Ectodermal cell (in vitro differentiated cells): ENCODE measurements at regions not wholly inside any gene's neighbourhood (a gene's known extent, or its start where the extent isn't known, plus 50 kb on each side); places are given as distances from the start of the nearest gene placed in this dataset.

Experiments
- H3K27ac ChIP-seq: 2 replicates; pipeline ENCODE4 v1.7.0; 2013; ENCODE audit warnings: mild to moderate bottlenecking, low read depth, low read length; ENCODE audit not compliant: insufficient read depth, poor library complexity, severe bottlenecking
- H3K27me3 ChIP-seq: 2 replicates; pipeline ENCODE4 v1.7.0; 2013; ENCODE audit warnings: mild to moderate bottlenecking, low read length; ENCODE audit not compliant: insufficient read depth, control insufficient read depth, poor library complexity, severe bottlenecking
- H3K36me3 ChIP-seq: one replicate; pipeline ENCODE4 v1.7.0; 2013; ENCODE audit warnings: low read length; ENCODE audit not compliant: control insufficient read depth, insufficient read depth
- H3K4me1 ChIP-seq: one replicate; pipeline ENCODE4 v1.7.0; 2013; ENCODE audit warnings: low read length; ENCODE audit not compliant: control insufficient read depth, insufficient read depth
- H3K4me3 ChIP-seq: 2 replicates; pipeline ENCODE4 v1.7.0; 2013; ENCODE audit warnings: low read depth, low read length, control low read depth; ENCODE audit not compliant: insufficient read depth
- H3K9me3 ChIP-seq: 2 replicates; pipeline ENCODE4 v1.7.0; 2013; ENCODE audit warnings: mild to moderate bottlenecking, low read length, moderate library complexity; ENCODE audit not compliant: control insufficient read depth
- WGBS, 2 experiments: methylation state at CpG; one replicate each; pipeline ENCODE4 v1.1.7; 2013; ENCODE audit warnings: missing lambda C conversion rate in 2 of 2; 5-methylcytosine and 5-hydroxymethylcytosine counted together

- Histone ChIP-seq H3K4me3 (no peak overlapping the region), H3K27ac (no peak overlapping the region), H3K27me3 (no peaks in the 10 kb centered on the region), H3K36me3 (no peaks in the 10 kb centered on the region), H3K4me1 (no peaks in the 10 kb centered on the region), H3K9me3 (no peaks in the 10 kb centered on the region)
- no CpG with 5 or more reads among the region's 1 CpG for WGBS, 2 experiments
Measured at GRCh38 chr1:88421997-88422396, 262.1 kb upstream of the PKN2 start.

GRCh38 chr1:88433556-88433955 lies 250.5 kb upstream of the PKN2 start:
- 89 to 95% methylated on average over 1 of the region's 1 CpG for WGBS, 2 experiments
- Histone ChIP-seq H3K4me3 (no peak overlapping the region), H3K4me1 (no peaks in the 10 kb centered on the region), H3K36me3 (no peaks in the 10 kb centered on the region), H3K9me3 (no peaks in the 10 kb centered on the region), H3K27ac (no peak overlapping the region), H3K27me3 (no peaks in the 10 kb centered on the region)

- Histone ChIP-seq H3K9me3 (no peaks in the 10 kb centered on the region), H3K4me3 (no peak overlapping the region), H3K27me3 (no peaks in the 10 kb centered on the region), H3K4me1 (no peaks in the 10 kb centered on the region), H3K27ac (no peak overlapping the region), H3K36me3 (no peaks in the 10 kb centered on the region)
Measured at GRCh38 chr1:88434836-88435235, 249.2 kb upstream of the PKN2 start.

GRCh38 chr1:88441022-88441421 lies 243.1 kb upstream of the PKN2 start:
- H3K9me3 ChIP-seq = no peaks in the 10 kb centered on the region
- no peaks in the 10 kb centered on the region for H3K27me3 ChIP-seq
- WGBS, 2 experiments = 89 to 92% methylated on average over 2 of the region's 2 CpGs
- H3K27ac ChIP-seq = no peak overlapping the region
- H3K4me1 ChIP-seq = no peaks in the 10 kb centered on the region
- no peaks in the 10 kb centered on the region for H3K36me3 ChIP-seq
- no peak overlapping the region for H3K4me3 ChIP-seq

GRCh38 chr1:88451856-88452255 lies 232.2 kb upstream of the PKN2 start:
- H3K36me3 ChIP-seq = no peaks in the 10 kb centered on the region
- no peak overlapping the region for H3K27ac ChIP-seq
- H3K4me1 ChIP-seq = no peaks in the 10 kb centered on the region
- no peaks in the 10 kb centered on the region for H3K27me3 ChIP-seq
- no peaks in the 10 kb centered on the region for H3K9me3 ChIP-seq
- H3K4me3 ChIP-seq = no peak overlapping the region

GRCh38 chr1:88453295-88453694 lies 230.8 kb upstream of the PKN2 start:
- 89 to 96% methylated on average over 6 of the region's 7 CpGs for WGBS, 2 experiments
- no peaks in the 10 kb centered on the region for H3K4me1 ChIP-seq
- no peaks in the 10 kb centered on the region for H3K9me3 ChIP-seq
- H3K27me3 ChIP-seq = no peaks in the 10 kb centered on the region
- no peak overlapping the region for H3K27ac ChIP-seq
- no peak overlapping the region for H3K4me3 ChIP-seq
- no peaks in the 10 kb centered on the region for H3K36me3 ChIP-seq

GRCh38 chr1:88454781-88455180 lies 229.3 kb upstream of the PKN2 start:
- H3K4me3 ChIP-seq = no peak overlapping the region
- H3K9me3 ChIP-seq = no peaks in the 10 kb centered on the region
- H3K4me1 ChIP-seq = no peaks in the 10 kb centered on the region
- WGBS, 2 experiments = 63 to 97% methylated on average over 2 to 4 of the region's 4 CpGs
- no peaks in the 10 kb centered on the region for H3K36me3 ChIP-seq
- H3K27ac ChIP-seq = no peak overlapping the region
- H3K27me3 ChIP-seq = no peaks in the 10 kb centered on the region

GRCh38 chr1:88455621-88456256 lies 228.3 kb upstream of the PKN2 start:
- Histone ChIP-seq H3K27ac (no peak overlapping the region), H3K27me3 (no peaks in the 10 kb centered on the region), H3K9me3 (no peaks in the 10 kb centered on the region), H3K4me1 (no peaks in the 10 kb centered on the region), H3K4me3 (no peak overlapping the region), H3K36me3 (no peaks in the 10 kb centered on the region)
- 84 to 88% methylated on average over 9 of the region's 9 CpGs for WGBS, 2 experiments

- Histone ChIP-seq H3K4me3 (no peak overlapping the region), H3K36me3 (no peaks in the 10 kb centered on the region), H3K27ac (no peak overlapping the region), H3K27me3 (peaks cover 4% of the 10 kb centered on the region), H3K4me1 (no peaks in the 10 kb centered on the region), H3K9me3 (no peaks in the 10 kb centered on the region)
- WGBS, 2 experiments = 89 to 92% methylated on average over 5 of the region's 5 CpGs
Measured at GRCh38 chr1:88457197-88457596, 226.9 kb upstream of the PKN2 start.

- no peaks in the 10 kb centered on the region for H3K4me1 ChIP-seq
- whole genome bisulfite sequencing, 2 experiments = 97 to 98% methylated on average over 2 of the region's 2 CpGs
- H3K4me3 ChIP-seq = no peak overlapping the region
- H3K27me3 ChIP-seq = peaks cover 6% of the 10 kb centered on the region
- H3K27ac ChIP-seq = no peak overlapping the region
- H3K36me3 ChIP-seq = no peaks in the 10 kb centered on the region
- H3K9me3 ChIP-seq = no peaks in the 10 kb centered on the region
Measured at GRCh38 chr1:88461007-88461406, 223.1 kb upstream of the PKN2 start.

GRCh38 chr1:88462096-88462487 lies 222.0 kb upstream of the PKN2 start:
- 50 to 57% methylated on average over 5 of the region's 6 CpGs for WGBS, 2 experiments
- no peaks in the 10 kb centered on the region for H3K36me3 ChIP-seq
- H3K4me1 ChIP-seq = no peaks in the 10 kb centered on the region
- no peak overlapping the region for H3K27ac ChIP-seq
- H3K4me3 ChIP-seq = peak overlapping the region; percentile 28
- H3K27me3 ChIP-seq = peaks cover 6% of the 10 kb centered on the region
- H3K9me3 ChIP-seq = no peaks in the 10 kb centered on the region
